SK-N-MC (cell line): ENCODE measurements at regions not wholly inside any gene's neighbourhood (a gene's known extent, or its start where the extent isn't known, plus 50 kb on each side); places are given as distances from the start of the nearest gene placed in this dataset.

Source experiments
- EZH2 ChIP-seq: fragments of 200-600 bp; sonication (generic); IDR thresholded peaks from one replicate; pipeline ENCODE4 v1.6.1; 2017; ENCODE audit warnings: antibody characterized with exemption
- FOXP2 ChIP-seq: optimal IDR thresholded peaks from 2 replicates; pipeline ENCODE3; 2011; ENCODE audit warnings: mild to moderate bottlenecking, moderate library complexity; ENCODE audit not compliant: insufficient read depth; ENCODE audit errors: extremely low read length, control extremely low read depth
- POLR2AphosphoS5 ChIP-seq: IDR thresholded peaks from 2 replicates; pipeline ENCODE4 v1.6.1; 2012; ENCODE audit warnings: mild to moderate bottlenecking, low read depth, low read length, borderline replicate concordance

GRCh38 chr18:4851301-4851976 is 345.6 kb downstream of the AKAIN1 start:
- TF ChIP-seq POLR2AphosphoS5, result no peak
- no peak for TF ChIP-seq EZH2
- no peak for TF ChIP-seq FOXP2
